Left kidney (tissue), 1 donor: ENCODE measurements at regions not wholly inside any gene's neighbourhood (a gene's known extent, or its start where the extent isn't known, plus 50 kb on each side); places are given as distances from the start of the nearest gene placed in this dataset.
"Not testable (repeated sequence)": the region's sequence is repeated elsewhere in the genome, so short reads cannot be mapped to it uniquely, and the experiment has no call there.

ENCODE experiments used
- DNase-seq: peaks from one replicate; pipeline ENCODE4 v3.0.0-alpha.2; 2013

DNA sequence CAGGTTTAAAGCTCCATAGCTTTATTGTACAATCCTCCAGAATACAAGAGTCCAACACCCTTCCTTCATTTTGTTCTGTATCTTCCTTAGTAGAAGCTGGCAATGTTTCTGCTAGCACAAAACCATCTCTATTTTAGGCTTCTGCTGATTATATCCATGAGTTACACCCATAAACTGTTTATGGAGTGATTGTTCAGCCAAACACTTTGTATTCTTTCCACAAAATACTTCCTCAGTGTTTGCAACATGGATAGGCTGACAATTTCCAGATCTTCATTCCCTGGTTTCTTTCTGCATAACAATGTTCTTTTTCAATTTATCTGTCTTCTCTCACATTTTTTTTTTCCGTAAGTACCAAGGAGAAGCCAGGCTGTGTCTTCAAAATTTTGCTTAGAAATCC lies 839.9 kb upstream of the CDH8 start:
- no peak for DNase-seq

DNA sequence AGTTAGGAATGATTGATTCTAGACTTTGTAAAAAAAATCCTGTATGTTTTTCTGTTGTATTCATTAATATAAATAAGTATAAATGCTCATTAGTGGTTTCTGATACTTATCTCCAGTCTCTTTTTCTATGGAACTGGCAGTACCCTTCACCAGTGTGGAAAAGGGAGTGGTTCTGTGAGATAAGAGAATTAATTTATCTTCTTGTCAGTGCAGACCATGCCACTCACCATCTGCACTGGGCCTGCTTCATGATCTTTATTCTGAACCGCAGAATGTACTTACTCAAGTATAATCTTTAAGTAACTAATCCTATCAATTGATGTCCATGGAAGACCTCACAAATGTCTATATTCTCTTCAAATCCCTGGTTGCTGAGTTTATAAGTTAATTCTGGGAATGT lies 836.1 kb upstream of the CDH8 start:
- no peak for DNase-seq

DNA sequence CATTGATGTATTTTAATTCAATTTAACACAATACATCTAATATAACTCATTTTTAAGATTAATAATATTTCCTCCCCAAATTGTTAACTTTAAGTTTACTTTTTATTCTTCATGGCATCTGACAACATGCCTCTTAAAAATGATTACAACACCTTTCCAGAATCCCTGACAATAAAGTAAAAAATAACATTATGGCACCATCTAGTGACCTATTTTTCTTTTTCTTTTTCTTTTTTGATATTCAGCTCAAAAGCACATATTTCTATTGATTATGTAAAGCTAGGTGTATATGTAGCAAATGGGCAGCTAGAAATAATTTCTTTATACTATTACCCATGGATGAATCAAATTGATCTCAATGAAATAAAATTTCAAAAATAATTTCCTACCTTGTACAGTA lies 834.3 kb upstream of the CDH8 start:
- DNase-seq, result no peak

DNA sequence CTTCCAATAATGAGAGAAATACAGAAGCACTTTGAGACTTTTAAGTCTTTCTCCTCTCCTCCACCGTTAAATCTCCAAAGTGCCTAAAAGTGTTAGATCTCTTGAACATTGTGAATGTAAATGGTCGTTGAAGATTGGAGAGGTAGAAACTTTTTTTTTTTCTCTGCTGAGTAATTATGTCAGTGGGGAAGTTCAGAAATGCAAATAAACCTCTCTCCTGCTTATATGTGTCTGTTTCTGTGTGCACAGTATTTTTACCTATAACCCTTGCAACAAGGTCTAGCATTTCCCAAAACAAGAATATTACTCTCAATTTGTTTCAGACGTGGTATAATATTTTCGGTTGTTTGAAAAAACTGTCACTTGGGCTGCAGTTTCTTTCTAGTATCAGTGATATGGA lies 833.6 kb upstream of the CDH8 start:
- DNase-seq, result no peak

DNA sequence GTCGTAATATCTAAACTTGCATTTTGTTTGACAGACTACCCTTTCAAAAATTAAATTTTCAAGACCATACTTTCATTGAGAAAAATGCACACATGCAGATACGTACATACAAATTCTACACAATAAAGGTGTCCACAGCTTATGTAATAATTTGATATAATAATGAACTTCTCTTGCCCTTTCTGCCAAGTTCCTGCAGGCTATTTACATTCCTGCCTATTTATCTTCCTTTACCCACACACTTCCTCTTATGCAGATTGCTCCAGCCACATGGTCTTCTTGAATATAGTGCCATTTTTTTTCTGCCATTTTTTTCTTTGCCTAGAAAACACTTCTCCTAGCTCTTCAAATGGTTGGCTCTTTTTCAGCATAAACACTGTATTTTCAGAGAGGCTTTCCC lies 826.9 kb upstream of the CDH8 start:
- no peak for DNase-seq

DNA sequence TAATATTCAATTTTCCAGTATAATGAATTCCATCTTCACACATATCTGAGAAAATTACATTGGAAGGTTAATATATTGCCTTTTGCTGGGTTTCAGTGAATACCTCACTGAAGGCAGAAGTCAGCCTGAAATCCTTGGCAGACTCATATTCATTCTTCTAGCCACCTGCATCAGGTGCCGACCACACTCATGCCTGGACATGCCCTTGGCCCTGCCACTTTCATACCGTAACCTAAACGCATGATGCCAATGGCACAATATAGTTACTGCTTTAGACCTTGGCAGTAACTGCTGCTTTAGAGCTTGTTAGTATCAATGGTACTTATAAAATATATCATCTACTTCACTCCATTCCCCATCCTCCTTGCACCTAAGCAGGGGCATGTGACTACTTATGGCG lies 817.6 kb upstream of the CDH8 start:
- DNase-seq, result no peak

DNA sequence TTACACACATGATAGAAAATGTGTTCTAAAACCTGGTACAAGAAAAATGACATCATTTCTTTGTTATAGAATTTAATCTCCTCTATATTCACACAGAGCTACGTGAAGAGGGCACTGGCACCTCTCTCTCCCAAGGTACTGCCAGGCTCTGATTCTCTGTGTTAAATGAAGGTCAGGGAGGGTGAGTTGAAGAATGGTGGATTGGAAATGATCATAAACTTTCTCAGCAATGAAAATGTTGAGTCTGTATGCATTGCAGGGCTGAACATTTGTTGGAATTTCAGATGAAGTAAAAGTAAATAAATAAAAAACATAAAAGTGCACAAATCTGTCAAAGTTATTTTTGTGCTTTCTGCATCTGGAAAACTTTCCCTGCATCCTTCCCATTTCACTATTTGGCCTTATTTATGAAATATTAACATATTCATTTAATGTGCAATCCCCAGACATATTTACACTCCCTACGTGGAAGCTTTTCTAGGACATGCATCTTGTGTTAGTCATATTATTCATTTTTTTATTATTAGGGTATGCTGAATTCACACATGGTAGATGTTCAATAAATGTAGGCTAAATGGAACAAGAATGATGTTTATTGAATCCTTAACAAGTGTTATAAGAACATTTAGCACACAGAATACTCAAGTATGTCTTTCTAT lies 810.3 kb upstream of the CDH8 start:
- no peak for DNase-seq

DNA sequence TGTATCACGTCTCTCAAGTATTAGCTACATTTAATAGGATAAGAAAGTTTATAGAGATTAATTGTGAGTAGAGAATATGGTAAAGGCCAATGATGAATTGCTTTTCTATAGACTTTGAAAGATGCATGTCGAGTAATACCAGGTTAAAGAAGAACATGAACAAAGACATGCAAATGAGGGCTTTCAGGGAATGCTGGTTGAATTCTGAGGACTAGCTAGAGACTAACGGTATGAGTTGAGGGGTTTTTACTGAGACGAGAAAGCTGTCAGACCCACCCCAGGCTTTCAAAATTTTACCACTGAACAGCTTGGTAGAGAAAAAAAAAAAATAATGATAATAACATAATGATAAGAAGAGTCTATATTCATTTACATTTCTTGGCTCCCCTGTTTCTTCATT lies 796.0 kb upstream of the CDH8 start:
- DNase-seq, result no peak

DNA sequence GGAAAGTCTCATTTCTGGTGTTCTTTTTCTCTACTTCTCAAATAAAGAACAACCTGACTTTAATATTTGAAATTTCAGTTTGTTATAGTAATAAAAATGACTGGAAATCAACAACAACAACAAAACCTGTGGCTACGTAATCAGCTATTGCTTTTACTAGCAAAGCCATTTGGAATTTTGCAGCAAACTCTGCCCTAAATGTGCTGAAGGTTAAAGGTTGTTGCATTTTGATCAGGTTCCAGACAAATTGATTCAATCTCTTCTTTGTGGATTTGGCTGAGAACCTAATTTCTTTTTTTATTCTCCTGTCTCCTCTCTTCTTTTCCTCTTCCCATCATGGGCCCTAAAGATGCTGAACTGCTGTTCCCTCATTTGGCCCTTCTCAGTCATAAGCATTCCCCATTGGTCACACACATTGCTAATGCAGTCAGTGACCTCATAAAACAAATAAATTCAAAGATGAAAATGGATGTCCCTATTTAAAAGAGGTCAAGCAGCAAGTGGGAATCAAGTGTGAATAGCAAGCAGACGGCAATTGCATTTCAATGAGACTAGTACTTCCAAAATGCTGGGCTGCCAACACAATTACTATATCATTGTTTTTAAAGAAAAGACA lies 795.1 kb upstream of the CDH8 start:
- DNase-seq, result no peak

DNA sequence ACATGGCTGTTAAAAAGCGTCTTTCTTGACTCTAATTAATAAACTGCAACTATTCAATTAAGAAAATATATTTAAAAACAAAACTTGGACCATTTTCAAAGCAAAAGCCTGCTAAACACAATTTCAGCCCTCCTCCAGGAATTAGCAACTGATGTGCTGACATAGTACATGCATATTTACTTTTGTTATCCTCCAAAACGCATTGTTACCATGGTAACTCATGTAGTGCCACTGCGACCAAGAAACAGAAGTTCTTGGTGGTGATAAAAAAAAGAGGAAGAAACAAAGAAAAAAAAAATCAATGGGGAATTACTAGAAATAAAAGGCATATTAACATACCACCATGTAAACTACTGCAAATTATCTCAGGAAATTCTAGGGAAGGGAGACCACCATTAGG lies 793.4 kb upstream of the CDH8 start:
- no peak for DNase-seq

DNA sequence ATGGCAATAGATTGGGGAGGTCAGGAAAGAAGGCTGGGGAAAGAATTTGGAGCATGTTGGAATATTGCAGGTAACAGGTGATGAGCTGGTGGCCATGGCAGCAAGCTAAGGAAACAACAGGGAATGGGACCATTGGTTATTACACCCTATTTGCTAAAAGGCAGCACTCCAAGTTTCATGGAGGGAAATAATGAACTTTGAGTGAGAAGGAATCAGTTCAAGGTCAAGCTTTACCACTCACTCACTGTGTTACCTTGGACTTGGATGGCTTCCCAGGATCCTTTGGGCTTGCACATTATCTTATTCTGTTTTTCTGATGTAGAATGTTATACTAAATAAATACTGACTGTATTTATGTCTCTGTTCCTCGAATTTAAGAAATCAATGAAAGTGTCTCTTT lies 792.8 kb upstream of the CDH8 start:
- no peak for DNase-seq

DNA sequence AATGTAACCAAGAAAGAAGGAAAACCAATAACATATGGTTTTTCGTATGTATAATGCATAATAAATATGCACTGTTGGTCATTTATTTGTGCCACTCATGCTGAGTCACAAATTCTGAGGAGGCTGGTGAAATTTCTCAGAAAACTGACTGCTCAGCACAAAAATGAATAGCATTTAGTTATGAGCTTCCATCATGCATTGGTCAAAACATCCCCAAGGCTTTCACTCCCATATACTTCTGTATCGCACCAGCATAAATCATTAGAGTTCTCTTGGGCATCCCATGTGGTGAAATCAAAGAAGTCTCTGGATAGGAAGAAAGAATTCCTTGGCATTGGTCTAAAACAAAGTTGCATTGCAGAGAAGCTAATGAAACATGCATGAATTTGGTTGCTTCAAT lies 785.6 kb upstream of the CDH8 start:
- DNase-seq, result no peak

DNA sequence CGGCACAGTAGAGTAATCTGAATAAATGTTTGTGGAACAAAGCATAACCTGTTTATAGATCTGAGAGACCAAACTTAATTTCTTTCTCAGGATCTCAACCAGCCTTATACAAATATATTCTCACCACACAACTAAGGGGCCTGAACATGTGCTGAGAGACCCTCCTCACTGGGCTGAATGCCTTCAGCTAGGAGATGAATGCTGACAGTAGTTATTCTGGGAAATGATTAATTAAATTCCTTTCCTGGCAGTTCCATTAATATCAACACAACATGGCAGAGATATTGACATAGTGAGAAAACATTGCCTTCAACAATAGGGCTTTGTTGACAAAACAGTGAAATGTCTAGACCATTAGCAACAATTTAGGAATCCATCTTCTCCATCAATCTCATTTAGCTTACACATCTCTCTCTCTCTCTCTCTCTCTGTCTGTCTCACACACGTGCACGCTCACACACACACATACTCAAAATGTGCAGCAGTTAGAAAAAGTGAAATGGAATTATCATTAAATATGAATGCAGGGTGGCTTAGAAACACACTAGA lies 780.8 kb upstream of the CDH8 start:
- DNase-seq, result no peak

DNA sequence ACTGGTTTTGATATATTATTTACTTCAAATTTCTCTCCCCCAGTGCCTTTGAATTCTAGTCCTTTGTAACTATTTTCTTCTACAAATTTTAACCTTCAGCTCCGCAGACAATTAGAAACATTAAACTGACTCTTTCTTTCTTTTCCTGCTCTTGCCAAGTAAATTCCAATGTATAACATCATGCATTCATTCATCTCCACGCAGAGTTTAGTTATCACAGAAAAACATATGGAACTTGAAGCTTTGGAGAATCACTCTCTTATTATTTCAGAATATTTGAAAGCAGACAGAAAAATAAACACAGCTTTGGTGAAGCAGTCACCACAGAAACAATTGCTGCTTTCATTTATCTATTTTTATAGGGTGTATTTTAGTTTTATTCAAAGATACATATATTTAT lies 778.7 kb upstream of the CDH8 start:
- no peak for DNase-seq

DNA sequence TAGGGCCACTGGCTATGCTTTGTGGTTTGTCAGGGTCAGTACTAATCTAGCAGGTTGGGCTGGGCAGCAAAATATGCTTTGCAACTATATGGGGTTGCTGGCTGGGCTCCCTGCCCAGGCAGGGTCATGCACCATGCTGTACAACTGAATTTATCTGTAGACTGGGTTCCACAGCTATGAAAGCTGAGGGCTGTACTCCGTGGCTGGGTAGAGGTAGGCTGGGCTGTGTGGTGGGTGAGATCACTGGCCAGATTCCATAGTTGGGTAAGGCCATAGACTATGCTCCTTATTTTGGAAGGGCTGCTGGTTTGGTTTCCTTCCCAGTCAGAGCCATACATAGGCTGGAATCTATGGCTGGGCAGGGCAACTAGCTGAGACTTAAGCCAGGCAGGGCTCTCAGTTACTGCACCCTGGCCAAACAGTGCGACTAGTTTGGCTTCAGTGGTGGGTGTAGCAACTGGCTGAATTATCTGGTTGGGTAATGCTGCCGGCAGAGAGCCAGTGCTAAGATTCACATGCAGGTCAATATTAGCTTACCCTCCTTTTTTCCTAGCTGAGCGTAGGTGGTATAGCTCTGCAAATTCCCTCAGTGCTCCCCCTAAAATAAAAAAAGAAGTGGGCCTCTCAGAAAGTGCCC lies 769.1 kb upstream of the CDH8 start:
- no peak for DNase-seq

DNA sequence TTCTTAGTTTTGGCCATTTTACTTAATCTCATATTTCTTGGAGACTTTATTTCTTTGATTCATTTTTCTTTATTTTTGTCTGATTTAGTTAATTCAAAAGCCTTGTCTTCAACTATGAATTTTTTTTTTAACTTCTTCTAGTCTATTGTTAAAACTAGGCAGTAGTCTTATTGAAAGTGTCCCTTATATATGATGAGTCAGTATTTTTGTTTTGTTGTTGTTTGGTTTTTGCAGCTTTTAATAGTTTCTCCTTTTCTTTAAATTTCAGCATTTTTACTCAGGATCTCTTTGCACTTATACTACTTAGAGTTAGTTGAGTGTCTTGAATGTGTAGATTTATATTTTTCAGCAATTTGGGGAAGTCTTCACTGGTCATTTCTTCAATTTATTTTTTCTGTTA lies 758.5 kb upstream of the CDH8 start:
- DNase-seq, result no peak

DNA sequence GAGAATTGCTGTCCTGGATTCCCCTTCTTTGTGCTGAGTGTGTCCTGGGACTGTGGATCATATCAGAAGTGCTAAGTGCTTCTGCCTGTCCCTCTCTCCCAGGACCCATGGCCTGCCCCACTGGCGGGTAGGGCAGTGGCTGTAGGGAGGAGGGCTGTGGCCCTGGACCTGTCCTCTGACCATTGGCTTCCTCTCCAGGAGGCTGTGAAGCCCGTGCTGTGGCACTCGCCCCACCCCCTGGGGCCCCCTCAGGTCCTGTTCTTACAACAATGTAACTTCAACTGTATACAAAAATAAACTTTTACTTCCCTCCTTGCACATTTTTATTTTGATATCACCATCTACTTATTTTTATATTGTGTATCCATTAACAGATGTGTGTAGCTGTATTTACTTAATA lies 743.8 kb upstream of the CDH8 start:
- not testable (repeated sequence) for DNase-seq

DNA sequence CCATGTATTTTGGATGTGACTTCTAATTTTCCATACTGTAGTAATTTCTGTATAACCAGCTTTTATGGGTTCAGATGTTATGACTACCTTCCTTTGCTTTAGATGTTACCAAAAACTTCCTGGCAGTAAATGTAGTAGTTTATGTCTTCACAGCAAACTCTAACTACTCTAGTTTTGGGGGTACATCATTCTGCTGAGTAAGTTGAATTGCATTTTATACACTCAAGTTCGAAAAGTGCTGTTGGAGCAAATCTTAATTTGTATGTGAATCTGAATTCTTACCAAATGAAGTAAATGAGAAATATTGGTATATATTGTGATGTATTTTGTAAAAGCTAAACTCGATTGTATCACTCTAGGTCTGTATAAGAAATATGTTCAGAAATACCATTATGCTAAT lies 728.3 kb upstream of the CDH8 start:
- no peak for DNase-seq

DNA sequence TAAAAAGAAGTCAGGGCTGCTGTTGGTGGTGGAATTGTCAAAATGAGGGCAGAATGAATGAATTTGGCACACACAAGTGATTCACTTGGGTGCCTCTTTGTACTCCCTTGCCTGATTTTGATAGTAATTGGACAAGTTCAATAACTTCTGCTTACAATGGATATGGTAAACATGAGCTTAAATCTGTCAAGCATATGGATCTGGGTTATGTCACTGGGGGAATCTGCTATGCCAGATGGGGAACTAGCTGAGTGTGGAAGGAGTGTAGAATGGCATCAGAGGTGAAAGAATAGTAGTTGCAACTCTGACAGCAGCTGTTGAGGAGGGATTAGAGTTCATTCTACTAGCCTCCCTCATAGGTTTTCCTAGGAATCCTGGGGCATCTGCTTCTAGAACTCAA lies 724.2 kb upstream of the CDH8 start:
- no peak for DNase-seq

DNA sequence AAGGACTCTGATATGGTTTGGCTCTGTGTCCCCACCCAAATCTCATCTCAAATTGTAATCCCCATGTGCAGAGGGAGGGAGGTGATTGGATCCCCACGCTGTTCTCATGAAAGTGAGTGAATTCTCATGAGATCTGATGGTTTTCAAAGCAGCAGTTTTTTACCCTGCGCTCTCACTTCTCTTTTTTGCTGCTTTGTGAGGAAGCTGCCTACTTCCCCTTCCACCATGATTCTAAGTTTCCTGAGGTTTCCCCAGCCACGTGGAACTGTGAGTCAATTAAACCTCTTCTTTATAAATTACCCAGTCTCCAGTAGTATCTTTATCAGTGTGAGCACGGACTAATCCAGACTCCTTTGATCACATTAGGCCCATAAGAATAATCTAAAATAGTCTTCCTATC lies 719.7 kb upstream of the CDH8 start:
- DNase-seq, result no peak

DNA sequence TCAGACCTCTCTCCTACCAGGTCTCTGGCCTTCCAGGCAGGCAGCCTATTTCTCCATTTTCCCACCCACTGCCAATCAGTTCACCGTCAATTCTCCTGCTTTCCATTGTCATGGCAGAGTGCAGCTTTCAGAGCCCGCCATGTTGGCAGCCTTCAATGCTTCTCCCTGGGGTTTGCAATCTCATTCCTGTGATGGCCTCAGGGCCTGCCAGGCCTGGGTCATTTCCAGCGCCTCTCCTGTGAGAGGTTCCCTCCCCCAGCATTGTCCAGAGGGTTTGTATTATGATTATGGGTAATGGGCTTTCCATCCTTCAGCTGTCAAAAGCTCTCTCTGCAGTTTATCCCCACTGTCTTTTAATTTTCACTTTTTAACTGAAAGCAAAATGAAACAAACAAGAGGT lies 716.6 kb upstream of the CDH8 start:
- DNase-seq, result no peak

DNA sequence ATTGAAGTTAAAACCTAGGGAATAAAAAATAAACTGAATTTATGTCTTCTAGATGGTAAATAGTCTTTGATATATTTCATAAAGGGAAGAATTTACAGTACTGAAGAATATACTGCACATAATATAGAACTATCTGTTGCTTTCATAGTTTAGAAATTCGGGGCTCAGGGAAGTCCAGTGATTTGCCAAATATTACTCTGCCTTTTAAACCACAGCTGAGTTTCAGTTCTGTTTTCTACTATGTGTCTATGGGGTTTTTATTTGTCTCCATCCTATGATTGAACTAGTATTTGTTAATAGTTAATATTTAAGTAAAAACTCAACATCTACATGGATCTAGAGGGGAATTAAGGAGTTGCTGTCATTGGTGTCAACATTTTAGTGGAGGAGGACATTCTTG lies 715.0 kb upstream of the CDH8 start:
- DNase-seq, result no peak

DNA sequence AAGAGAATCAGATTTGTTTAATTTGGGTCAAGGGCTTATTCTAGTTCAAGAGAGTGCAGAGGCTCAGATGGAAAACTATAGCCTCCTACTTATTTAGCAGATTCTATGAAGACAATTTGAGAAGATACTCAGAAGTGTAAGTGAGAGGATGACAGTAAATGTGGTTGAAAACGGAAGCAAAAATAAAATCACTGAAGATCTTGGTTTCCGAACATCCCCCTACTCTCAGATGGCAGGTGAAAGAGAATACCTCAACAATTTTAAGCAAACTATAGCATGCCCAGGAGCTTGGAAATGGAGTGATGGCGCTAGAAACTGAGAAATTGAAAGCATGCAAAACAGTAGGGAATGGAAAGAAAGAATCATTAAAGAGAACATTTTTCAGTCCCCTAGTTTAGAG lies 705.5 kb upstream of the CDH8 start:
- DNase-seq, result no peak
